NOMO-1 (cell line): ENCODE measurements at regions not wholly inside any gene's neighbourhood (a gene's known extent, or its start where the extent isn't known, plus 50 kb on each side); places are given as distances from the start of the nearest gene placed in this dataset.
A peak's percentile ranks its signal among the peaks of the same experiment; 100 is the strongest.

Experiments used
- DNase-seq, 2 experiments: peaks; one replicate each; lab custom pipeline; 2025; ENCODE audit not compliant: unreplicated experiment in 2 of 2; lab: John Stamatoyannopoulos, UW

DNA sequence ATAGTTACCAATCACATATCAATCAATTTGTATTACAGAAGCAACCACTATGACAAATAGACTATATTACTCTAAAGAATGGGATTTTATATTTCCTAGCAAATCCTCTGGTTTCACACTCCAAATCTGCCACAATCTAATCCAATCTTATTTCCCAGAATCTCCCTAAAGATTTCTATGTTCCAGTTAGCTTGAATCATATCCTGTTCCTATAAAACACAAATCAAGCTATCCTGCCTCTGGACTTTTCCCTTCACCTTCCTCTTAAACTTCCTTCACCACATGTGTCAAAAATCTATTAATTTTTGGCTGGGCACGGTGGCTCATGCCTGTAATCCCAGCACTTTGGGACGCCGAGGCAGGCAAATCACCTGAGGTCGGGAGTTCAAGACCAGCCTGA lies 50.0 kb downstream of the PIK3C2A start:
- DNase-seq: no peak

DNA sequence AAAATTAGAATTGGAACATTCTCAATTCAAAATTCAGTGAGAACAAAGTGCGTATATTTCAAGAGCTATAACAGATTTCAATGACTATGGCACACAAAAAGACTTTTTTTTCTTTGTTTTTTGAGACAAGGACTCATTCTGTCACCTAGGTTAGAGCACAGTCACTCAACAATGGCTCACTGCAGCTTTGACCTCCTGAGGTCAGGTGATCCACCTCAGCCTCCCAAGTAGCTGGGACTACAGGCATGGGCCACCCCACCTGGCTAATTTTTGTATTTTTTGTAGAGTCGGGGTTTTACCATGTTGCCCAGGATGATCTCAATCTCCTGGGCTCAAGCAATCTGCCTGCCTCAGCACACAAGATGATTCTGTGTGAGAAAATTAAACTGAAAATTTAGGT lies 51.5 kb downstream of the PIK3C2A start:
- no peak for DNase-seq

DNA sequence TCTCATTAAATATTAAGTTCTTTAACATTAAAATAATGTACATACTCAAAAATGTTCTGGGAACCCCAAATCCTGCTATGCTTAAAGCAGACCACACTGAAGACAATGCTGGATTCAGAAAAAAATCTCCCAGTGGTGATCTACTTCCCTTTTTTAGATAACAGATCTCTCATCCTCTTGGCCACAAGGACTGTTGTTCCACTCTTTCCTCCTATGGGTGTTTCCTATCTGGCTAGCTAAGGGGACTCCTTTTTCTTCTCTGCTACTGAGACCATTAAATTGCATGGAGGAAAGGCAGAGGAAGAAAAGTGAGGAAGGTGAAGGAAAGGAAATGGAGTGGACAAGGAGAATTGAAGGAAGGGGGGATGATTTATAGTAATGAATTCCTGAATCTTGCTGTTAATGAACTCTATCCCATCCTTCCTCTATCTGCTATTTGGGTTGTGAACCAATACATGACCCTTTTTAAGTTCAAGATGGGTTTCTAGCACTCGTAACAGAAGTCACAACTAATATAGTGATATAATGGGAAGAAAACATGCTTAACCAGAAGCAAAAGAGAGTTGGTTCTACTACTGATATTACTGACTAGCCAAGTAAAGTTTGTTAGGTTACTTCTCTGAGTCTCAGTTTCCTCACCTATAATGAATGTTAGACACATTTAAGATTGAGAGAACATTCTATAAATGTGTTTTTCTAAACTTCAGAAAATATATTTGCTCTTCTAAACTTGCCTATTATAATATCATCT lies 53.2 kb downstream of the PIK3C2A start:
- peak in 1 of 2 experiments; percentile 20 for DNase-seq

DNA sequence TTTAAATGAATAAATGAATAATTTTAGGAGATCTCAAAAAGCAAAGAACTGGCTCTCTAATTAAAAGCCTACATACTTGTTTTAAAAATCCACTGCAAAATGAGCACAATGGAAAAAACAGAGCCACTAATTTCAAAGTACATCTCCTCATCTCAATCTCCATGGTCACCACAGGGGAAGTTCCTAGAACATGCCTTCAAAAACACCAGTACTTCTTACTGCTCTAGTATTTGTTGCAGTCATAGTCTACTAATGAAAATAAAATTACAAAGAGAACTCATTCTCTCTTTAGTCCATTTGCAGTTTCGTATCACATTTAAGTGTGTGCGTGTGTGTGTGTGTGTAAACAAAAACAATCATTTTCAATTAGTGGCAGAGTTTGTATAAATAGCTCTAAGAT lies 54.0 kb downstream of the PIK3C2A start:
- DNase-seq: no peak

DNA sequence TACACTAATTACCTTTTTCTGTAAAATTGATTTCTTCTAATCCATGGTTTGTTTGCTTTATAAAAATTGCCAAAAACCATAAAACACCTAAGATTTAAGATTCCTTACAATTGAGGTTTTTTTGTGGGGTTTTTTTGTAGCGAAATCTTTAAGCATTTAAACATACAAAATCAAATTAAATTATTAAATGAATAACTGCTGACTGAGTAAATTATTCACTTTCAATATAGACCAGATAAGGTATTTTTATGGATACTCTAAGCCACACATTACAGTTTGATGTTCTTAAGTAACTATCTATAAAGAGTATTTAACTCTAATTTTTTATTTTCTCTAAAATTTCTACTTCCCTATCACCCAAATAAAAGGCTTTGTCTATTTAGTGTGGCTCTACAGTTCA lies 55.5 kb downstream of the PIK3C2A start:
- DNase-seq: no peak

DNA sequence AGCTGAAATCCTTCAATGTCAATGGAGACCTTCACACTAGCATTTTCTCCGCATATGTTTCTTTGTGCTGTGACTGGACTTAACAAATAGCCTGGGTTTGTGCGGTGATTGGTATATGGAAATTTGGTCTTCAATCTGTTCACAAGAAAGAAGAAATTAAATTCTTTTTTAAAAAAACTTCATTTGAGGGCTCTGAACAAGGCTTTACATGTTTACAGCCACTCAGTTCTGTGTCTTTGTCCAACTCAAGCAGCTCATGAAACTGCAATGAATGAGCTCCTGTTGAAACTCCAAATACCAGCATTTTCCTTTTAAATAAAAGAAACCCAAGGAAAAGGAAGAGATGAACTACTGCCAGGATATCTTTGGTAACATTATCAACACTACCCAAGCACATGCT lies 57.3 kb downstream of the PIK3C2A start:
- DNase-seq: no peak

DNA sequence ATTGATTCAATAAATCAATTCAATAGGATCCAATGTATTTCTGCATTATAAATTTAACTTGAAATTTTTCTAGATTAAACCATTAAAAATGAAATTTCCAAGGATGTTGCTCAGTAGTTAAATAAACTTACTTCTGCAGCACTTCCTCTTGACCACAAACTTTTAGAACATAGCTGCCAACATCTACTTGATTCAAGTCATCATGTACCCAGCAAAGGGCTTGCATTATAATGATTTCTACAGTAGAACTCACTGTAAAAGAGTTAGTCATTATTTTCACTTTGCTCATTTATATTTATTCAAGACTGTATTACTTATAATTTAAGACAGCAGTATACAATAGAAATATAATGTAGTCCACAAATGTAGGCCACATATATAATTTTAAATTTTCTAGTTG lies 59.2 kb downstream of the PIK3C2A start:
- DNase-seq: no peak

DNA sequence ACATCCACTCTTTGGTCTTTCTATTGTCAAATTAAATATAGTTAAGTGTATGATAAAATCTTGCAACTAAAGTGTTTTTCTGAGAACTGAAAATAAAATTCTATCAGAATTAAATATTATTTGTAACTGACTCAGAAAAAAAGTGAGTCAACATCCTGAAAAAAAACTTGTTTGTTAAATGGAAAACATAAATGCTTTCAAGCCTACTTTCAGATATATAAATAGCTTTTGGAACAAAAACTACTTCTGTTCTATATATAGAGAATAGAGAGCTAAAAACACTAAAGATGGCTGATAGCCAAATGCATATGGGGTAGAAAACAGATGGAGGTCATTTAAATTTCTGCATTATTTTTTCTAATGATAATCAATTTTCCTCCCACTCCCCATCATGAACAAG lies 61.8 kb downstream of the PIK3C2A start:
- no peak for DNase-seq

DNA sequence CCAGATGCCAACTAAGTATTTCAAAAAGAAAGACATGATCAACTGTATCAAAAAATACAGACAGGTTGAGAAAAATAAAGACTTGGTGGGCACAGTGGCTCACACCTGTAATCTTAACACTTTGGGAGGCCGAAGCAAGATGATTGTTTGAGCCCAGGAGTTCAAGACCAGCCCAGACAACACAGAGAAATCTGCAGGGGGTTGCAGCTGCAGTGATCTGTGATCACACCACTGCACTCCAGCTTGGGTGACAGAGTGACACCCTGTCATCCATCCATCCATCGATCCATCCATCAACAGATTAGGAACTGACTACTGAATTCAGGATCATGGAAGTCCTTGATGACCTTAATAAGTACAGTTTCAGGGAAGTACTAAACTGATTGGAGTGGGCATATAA lies 65.0 kb upstream of the RPS13 start:
- DNase-seq: no peak

DNA sequence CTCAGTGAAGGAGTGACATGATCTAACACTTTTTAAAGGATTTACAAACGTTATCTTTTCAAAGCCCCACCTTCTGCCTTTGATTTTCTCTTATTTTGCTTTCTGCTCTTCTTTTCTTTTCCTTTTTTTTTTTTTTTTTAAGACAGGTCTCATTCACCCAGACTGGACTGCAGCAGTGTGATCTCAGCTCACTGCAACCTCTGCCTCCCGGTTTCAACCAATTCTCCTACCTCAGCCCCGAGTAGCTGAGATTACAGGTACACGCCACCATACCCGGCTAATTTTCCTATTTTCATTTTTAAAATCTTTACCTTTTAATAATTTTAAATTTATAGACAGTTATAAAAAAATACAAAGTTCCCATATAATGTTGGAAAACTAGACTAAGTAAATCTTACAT lies 63.7 kb upstream of the RPS13 start:
- no peak for DNase-seq

DNA sequence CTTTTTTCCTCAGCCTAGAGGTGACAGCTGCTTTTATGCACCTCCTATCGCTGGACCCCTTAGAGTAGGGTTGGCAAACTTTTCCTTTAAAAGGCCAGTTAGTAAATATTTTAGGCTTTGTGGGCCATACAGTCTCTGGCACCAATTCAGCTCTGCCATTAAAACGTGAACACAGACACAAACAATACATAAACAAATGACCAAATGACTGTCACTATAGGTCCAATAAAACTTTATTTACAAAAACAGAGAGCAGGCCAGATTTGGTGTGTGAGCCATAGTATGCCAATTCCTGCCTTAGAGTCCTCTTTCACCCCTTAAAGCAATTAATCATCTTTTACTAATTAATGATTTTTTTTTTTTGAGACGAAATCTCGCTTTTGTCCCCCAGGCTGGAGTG lies 61.1 kb upstream of the RPS13 start:
- no peak for DNase-seq

DNA sequence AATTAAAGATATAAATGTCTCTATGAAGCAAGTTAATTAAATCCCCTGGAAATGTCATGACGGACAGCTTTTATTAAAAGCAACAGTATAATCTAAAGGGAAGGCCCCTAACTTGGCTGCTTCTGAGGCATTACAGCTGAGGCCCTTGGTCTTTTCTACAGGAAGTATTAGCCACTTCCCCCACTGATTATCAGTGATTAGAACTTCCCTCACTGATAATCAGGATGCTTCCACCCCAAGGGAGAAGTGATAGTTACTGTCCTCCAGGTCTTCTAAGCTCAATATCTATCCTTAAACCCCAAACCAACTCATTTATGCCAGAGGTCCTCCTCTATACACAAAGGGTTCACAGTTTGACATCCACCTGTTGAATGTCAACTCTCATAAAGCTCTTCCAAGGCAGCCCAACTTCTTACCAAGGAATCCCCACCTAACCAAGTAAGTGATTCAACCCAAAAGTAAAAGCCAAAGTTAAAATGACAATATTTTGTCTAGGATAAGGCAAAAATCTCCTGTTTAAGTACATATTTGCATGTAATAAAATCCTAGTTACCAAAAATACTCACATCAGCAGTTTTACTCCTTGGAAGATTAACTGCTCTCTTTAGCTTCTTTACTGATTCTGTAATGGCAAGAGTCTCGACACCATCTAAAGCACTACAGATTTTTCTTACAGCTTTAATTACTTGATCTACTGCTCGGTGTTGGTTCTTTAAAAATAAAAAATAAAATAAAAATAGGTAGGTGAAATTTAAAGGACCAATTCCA lies 58.6 kb upstream of the RPS13 start:
- no peak for DNase-seq

DNA sequence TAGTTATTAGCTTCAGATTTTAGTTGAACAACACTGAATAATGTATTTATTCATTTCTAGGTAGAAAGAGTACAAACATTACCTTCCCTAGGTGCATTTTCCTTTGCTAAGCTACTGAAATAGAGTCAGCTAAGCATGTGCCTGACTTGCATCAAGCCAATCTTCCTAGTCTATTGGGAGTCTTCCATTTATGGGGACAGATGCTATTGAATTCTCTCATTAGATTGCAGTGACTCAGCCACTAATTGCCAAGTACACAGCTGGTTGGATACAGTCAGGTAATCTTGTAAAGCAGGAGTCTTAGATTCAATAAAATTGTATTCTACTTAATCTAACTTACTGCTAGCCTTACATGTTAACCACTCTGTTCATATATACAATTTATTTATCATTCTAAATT lies 55.2 kb upstream of the RPS13 start:
- DNase-seq: no peak

DNA sequence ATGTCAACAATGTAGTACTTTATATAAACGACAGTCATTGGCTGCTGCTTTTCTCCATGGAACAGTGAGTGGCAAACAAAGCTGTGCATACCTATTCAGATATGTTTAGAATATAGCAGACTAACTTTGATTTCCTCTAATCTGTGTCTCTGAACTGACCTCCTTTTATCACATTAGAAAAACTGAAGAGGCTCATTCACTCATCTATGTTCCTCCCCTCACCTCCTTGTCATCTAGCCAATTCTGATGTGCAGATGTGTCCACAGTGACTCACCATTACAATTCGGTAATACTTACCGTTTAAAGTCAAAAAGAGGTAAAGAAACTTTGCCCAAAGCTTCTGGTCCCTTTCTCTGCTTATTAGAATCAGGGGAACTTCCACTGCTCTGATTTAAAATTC lies 51.5 kb upstream of the RPS13 start:
- no peak for DNase-seq
